ENCODE measurements at regions not wholly inside any gene's neighbourhood (a gene's known extent, or its start where the extent isn't known, plus 50 kb on each side); places are given as distances from the start of the nearest gene placed in this dataset.
A peak's percentile ranks its signal among the peaks of the same experiment; 100 is the strongest.

GRCh38 chr2:55109219-55109891, 59.1 kb upstream of the RTN4 start:
- Histone ChIP-seq H3K4me3 (no peak overlapping the region), H3K4me1 (peaks cover 0 to 79% (median 59%) of the 10 kb centered on the region in 4 donors), H3K36me3 (no peaks in the 10 kb centered on the region), H3K27me3 (no peaks in the 10 kb centered on the region), H3K27ac (peak overlapping the region; percentile 66 to 89 (median 88)), H3K9me3 (no peaks in the 10 kb centered on the region)
- no peak for DNase-seq
- WGBS, 2 donors, result 52 to 76% methylated on average over 2 of the region's 2 CpGs
- intact Hi-C loops (cut with DNase I), result loop anchor here (2.0 kb wide), 1 partner anchor 23 kb away; no protein-coding TSS in a partner anchor
- TF ChIP-seq CTCF (IDR thresholded peaks at IDR 0.05) (no peak), POLR2AphosphoS5 (IDR thresholded peaks at IDR 0.05) (no peak), EP300 (IDR thresholded peaks at IDR 0.05) (no peak), POLR2A (IDR thresholded peaks at IDR 0.05) (no peak)

- TF ChIP-seq POLR2AphosphoS5 (IDR thresholded peaks at IDR 0.05) (no peak), CTCF (IDR thresholded peaks at IDR 0.05) (no peak), POLR2A (IDR thresholded peaks at IDR 0.05) (no peak), EP300 (IDR thresholded peaks at IDR 0.05) (no peak)
- Histone ChIP-seq H3K9me3 (no peaks in the 10 kb centered on the region), H3K27ac (peak overlapping the region; percentile 66 to 89 (median 88)), H3K27me3 (no peaks in the 10 kb centered on the region), H3K4me1 (peaks cover 0 to 80% (median 59%) of the 10 kb centered on the region in 4 donors), H3K36me3 (no peaks in the 10 kb centered on the region), H3K4me3 (no peak overlapping the region)
- DNase-seq, result no peak
- intact Hi-C loops (cut with DNase I), result loop anchor here (2.0 kb wide), 1 partner anchor 24 kb away; no protein-coding TSS in a partner anchor
- 85 to 87% methylated on average over 7 of the region's 7 CpGs for WGBS, 2 donors
Observed at GRCh38 chr2:55108456-55109160, 58.4 kb upstream of the RTN4 start.

- Histone ChIP-seq H3K27me3 (no peaks in the 10 kb centered on the region), H3K9me3 (no peaks in the 10 kb centered on the region), H3K36me3 (no peaks in the 10 kb centered on the region), H3K4me1 (peaks cover 0 to 77% (median 57%) of the 10 kb centered on the region in 4 donors), H3K4me3 (no peak overlapping the region), H3K27ac (peak overlapping the region; percentile 66 to 89 (median 88))
- intact Hi-C loops (cut with DNase I), result no loop called here
- no peak for DNase-seq
- TF ChIP-seq CTCF (IDR thresholded peaks at IDR 0.05), result no peak
- TF ChIP-seq POLR2A (IDR thresholded peaks at IDR 0.05), result no peak
- no peak for TF ChIP-seq EP300 (IDR thresholded peaks at IDR 0.05)
- TF ChIP-seq POLR2AphosphoS5 (IDR thresholded peaks at IDR 0.05), result no peak
Observed at GRCh38 chr2:55107436-55107835, 57.2 kb upstream of the RTN4 start.

- Histone ChIP-seq H3K4me3 (no peak overlapping the region), H3K9me3 (no peaks in the 10 kb centered on the region), H3K27ac (peak overlapping the region in 2 of 4 donors; percentile 88 to 89), H3K36me3 (no peaks in the 10 kb centered on the region), H3K4me1 (peaks cover 0 to 76% (median 55%) of the 10 kb centered on the region in 4 donors), H3K27me3 (no peaks in the 10 kb centered on the region)
- no peak for TF ChIP-seq CTCF (IDR thresholded peaks at IDR 0.05)
- no peak for TF ChIP-seq POLR2AphosphoS5 (IDR thresholded peaks at IDR 0.05)
- no peak for TF ChIP-seq EP300 (IDR thresholded peaks at IDR 0.05)
- TF ChIP-seq POLR2A (IDR thresholded peaks at IDR 0.05), result no peak
- intact Hi-C loops (cut with DNase I), result no loop called here
- DNase-seq, result no peak
- WGBS, 2 donors, result 93 to 95% methylated on average over 1 of the region's 1 CpG
Observed at GRCh38 chr2:55106148-55106547, 55.9 kb upstream of the RTN4 start.

Measured in sigmoid colon (tissue), 6 donors.